Mesodermal cell (in vitro differentiated cells): ENCODE measurements at regions not wholly inside any gene's neighbourhood (a gene's known extent, or its start where the extent isn't known, plus 50 kb on each side); places are given as distances from the start of the nearest gene placed in this dataset.
A peak's percentile ranks its signal among the peaks of the same experiment; 100 is the strongest.

ENCODE experiments used
- H3K27ac ChIP-seq: 2 replicates; pipeline ENCODE4 v1.7.0; 2013; ENCODE audit warnings: mild to moderate bottlenecking, low read depth, low read length, moderate library complexity; ENCODE audit not compliant: severe bottlenecking
- H3K36me3 ChIP-seq: 2 replicates; pipeline ENCODE4 v1.7.1; 2013; ENCODE audit warnings: mild to moderate bottlenecking, low read length, moderate library complexity; ENCODE audit not compliant: control insufficient read depth, insufficient read depth
- H3K4me1 ChIP-seq: one replicate; pipeline ENCODE4 v1.7.1; 2013; ENCODE audit warnings: mild to moderate bottlenecking, low read length; ENCODE audit not compliant: insufficient read depth, control insufficient read depth, poor library complexity, severe bottlenecking
- H3K4me3 ChIP-seq: 2 replicates; pipeline ENCODE4 v1.7.0; 2013; ENCODE audit warnings: low read length, control low read depth, mild to moderate bottlenecking; ENCODE audit not compliant: insufficient read depth, poor library complexity, severe bottlenecking; ENCODE audit errors: extremely low read depth
- H3K9me3 ChIP-seq: 2 replicates; pipeline ENCODE4 v1.7.1; 2013; ENCODE audit warnings: mild to moderate bottlenecking, low read length, moderate library complexity; ENCODE audit not compliant: control insufficient read depth
- WGBS, 2 experiments: methylation state at CpG; one replicate each; pipeline ENCODE4 v1.1.5; 2013; ENCODE audit warnings: missing lambda C conversion rate in 2 of 2; ENCODE audit not compliant: insufficient coverage in 2 of 2; 5-methylcytosine and 5-hydroxymethylcytosine counted together

DNA sequence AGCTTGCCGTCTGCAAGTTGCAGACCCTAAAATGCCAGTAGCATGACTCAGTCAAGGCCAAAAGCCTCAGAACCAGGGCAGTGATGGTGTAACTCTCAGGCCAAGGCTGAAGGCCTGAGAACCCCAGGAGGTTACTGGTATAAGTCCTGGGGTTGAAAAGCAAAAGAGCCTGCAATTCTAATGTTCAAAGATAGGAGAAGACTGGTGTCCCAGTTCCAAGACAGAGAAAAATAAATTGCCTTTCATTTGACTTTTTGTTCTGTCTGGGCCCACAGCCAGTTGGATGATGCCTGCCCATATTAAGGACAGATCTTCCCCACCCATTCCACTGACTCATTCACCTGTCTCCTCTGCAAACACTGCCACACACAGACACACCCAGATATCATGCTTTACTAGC, 673.2 kb downstream of the CDH18 start:
- Histone ChIP-seq H3K4me1 (peaks cover 6% of the 10 kb centered on the region), H3K9me3 (no peaks in the 10 kb centered on the region), H3K27ac (peak overlapping the region; percentile 41), H3K4me3 (no peak overlapping the region), H3K36me3 (no peaks in the 10 kb centered on the region)
- 60 to 63% methylated on average over 1 of the region's 1 CpG for WGBS, 2 experiments

DNA sequence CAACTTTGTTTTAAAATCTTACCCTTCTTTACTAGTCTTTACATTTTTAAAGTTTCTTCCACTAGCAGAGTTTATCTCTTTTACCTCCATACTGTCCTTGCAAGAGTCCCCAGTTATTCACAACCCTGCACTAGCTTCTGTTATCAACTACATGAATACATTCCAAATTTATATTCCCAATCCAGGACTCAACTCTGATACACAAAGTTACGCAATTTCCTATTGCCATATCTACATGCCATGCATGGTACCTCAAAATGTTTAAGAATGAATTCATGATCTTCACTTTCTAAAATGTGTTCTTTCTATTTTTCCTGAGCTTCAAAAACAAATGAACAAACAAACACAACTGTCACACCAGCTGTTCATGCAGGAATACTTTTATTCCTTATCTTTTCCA, 668.7 kb downstream of the CDH18 start:
- Histone ChIP-seq H3K9me3 (no peaks in the 10 kb centered on the region), H3K36me3 (no peaks in the 10 kb centered on the region), H3K4me1 (peaks cover 12% of the 10 kb centered on the region), H3K27ac (no peak overlapping the region), H3K4me3 (no peak overlapping the region)
- WGBS, 2 experiments, result 100% methylated on average over 1 of the region's 1 CpG; no CpG with 5 or more reads in 1 of the 2 experiments

DNA sequence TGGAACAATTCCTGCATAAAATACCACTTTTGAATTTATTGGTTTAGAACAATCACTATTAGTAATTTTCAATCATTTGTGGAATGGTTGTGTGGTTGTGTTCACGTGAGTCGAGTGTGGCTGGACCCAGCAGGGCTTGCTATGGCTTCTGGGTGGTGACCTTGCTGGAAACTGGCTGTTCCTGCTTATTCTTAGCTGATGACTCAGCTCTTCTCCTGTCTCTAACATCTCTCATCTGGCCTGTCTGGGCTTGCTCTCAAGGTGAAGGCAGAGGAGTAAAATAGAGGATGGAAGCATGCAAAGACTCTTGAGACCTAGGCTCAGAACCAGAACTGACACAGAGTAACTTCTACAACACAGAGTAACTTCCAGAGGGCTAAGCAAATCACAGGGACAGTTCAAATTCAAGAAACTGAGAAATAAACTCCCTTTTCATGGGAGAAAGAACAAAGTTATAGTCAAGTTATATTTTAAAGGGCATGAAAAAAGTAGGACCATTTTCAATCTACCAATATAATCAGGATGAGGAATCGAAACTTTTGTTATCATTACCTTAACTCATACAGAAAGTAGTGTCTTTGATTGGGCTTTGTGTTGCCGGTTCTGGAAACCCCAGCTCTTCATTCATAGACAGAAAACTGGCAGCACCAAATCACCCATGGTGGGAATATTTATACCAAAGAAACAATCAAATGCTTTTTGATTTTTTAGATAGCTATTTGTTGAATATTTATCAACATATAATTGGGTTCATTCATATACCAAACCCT, 665.1 kb downstream of the CDH18 start:
- H3K9me3 ChIP-seq, result no peaks in the 10 kb centered on the region
- no peaks in the 10 kb centered on the region for H3K36me3 ChIP-seq
- H3K27ac ChIP-seq, result no peak overlapping the region
- WGBS, 2 experiments, result 40% methylated on average over 1 of the region's 4 CpGs; no CpG with 5 or more reads in 1 of the 2 experiments
- peaks cover 7% of the 10 kb centered on the region for H3K4me1 ChIP-seq
- no peak overlapping the region for H3K4me3 ChIP-seq

DNA sequence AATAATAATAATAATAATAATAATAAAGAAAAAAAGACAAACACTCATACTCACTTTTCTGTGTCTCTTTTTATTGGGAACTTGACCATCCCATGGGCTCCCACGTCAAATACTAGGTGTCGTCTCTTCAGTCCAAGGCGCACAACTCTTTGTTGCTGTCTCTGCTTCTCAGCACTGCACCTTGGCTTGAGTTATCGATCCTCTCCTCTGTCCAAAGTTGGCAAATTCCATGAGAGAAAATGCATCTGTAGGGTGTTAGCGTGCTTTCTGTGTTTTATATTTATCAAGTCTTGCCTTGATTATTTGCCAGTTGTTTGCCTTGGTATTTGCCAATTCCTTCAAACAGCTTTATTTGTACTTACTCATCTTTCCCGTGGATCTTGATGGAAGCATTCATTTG, 653.7 kb downstream of the CDH18 start:
- Histone ChIP-seq H3K36me3 (no peaks in the 10 kb centered on the region), H3K4me3 (no peak overlapping the region), H3K4me1 (no peaks in the 10 kb centered on the region), H3K27ac (no peak overlapping the region), H3K9me3 (peaks cover 6% of the 10 kb centered on the region)
- WGBS, 2 experiments, result 65 to 75% methylated on average over 4 of the region's 6 CpGs

DNA sequence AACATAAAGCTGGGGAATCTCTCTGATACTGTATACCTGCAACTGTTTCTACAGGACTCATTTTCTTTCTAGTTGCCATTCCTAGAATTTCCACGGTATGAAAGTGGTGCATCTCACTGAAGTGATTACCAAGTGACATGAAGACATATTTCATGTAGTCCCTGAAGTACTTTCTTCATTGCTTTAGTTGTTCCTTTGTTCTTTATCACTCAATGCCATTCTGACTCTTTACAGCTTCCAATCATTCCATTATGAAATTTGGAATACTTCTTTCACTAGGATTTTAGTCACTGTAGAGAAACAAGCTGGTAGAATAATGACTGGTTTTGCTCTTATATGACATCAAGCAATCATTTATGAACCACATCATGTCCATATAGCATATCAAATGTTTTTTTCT, 645.1 kb downstream of the CDH18 start:
- H3K4me1 ChIP-seq, result no peaks in the 10 kb centered on the region
- H3K27ac ChIP-seq, result no peak overlapping the region
- H3K9me3 ChIP-seq, result peaks cover 6% of the 10 kb centered on the region
- no peaks in the 10 kb centered on the region for H3K36me3 ChIP-seq
- H3K4me3 ChIP-seq, result no peak overlapping the region
- WGBS, 2 experiments, result 86% methylated on average over 1 of the region's 1 CpG; no CpG with 5 or more reads in 1 of the 2 experiments

DNA sequence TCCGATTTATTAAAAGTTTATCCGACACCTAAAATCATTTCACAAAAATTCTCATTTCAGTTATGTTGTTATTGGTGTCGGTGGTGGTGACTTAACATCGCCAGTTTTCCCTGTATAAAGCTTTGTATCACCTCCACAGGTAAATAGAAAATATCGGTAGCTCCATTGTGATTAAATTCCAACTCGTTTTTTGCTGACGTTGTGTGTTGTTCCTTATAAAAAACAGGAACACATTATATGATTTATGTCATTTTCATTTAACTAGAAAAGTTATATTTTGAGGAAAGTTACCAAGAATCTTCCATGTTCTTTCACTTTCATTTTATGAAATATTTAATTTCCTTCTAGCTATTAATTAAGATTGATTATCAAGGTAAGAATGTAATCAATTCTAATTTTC, 635.9 kb downstream of the CDH18 start:
- no peaks in the 10 kb centered on the region for H3K36me3 ChIP-seq
- WGBS, 2 experiments, result no CpG with 5 or more reads among the region's 7 CpGs
- H3K4me3 ChIP-seq, result no peak overlapping the region
- H3K27ac ChIP-seq, result no peak overlapping the region
- no peaks in the 10 kb centered on the region for H3K4me1 ChIP-seq
- no peaks in the 10 kb centered on the region for H3K9me3 ChIP-seq

DNA sequence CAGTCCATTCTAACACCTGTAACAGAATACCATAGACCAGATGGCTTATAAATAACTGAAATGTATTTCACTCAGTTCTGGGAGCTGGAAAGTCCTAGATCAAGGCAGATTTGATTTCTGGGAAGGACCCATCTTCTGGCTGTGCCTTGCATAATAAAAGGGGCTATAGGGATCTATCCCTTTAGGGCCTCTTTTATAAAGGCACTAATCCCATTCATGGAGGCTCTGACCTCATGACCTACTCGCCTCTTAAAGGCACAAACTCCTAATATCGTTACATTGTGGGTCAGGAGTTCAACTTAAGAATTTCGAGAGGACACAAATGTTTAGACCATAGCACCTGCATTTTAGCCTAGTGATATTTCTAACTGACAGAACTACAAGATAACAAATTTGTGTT, 619.0 kb downstream of the CDH18 start:
- 90 to 100% methylated on average over 2 of the region's 3 CpGs for WGBS, 2 experiments
- Histone ChIP-seq H3K27ac (no peak overlapping the region), H3K4me3 (no peak overlapping the region), H3K36me3 (no peaks in the 10 kb centered on the region), H3K4me1 (no peaks in the 10 kb centered on the region), H3K9me3 (no peaks in the 10 kb centered on the region)

DNA sequence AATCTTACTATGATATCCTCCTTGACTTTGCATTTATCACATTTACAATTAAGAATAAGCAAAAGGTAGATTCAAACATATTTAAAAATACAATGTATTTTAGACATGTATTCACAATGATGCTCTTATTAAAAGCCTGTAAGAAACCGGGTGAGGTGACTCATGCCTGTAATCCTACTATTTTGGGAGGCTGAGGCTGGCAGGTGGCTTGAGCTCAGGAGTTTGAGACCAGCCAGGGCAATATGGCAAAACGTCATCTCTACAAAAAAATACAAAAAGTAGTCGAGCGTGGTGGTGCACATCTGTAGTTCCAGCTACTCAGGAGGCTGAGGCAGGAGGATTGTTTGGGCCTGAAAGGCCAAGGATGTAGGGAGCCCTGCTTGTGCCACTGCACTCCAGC, 618.4 kb downstream of the CDH18 start:
- H3K27ac ChIP-seq, result no peak overlapping the region

DNA sequence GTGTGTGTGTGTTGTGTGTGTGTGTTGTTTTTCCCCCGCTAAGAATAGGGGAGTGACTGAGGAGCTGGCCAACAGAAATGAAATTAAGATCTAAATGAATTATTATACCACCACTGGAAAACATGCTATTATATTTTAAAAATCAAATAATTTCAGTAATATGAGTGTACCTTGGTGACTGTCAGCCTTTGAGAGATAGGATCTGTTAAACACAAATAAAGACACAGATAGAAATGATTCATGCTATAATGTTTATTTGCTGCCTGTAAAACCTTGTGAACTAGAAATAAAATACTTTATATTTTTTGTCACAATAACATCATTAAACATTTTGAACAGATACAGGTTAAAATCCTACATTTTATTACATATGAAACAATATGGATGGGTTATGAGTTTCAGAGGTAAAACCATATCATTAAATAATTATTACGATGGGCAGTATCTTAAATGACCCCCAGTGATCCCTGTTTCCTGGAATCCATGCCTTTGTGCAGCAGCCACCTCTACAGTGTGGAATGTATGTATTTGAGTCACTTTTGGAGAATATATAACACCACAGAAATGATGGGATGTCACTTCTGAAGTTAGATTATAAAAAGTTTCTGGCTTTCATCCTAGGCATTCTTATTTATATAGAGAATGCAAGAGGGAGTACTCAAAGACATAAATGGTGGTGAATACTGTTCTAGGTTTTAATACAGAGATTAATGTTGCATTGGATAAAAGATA, 617.2 kb downstream of the CDH18 start:
- no peak overlapping the region for H3K27ac ChIP-seq
- H3K4me1 ChIP-seq, result no peaks in the 10 kb centered on the region
- H3K36me3 ChIP-seq, result no peaks in the 10 kb centered on the region
- no CpG with 5 or more reads among the region's 2 CpGs for WGBS, 2 experiments
- H3K4me3 ChIP-seq, result no peak overlapping the region
- no peaks in the 10 kb centered on the region for H3K9me3 ChIP-seq

More for the DNA sequence above, 618.4 kb downstream of the CDH18 start:
- no peaks in the 10 kb centered on the region for H3K9me3 ChIP-seq
- H3K36me3 ChIP-seq, result no peaks in the 10 kb centered on the region
- WGBS, 2 experiments, result 93% methylated on average over 3 of the region's 4 CpGs; no CpG with 5 or more reads in 1 of the 2 experiments
- no peak overlapping the region for H3K4me3 ChIP-seq
- H3K4me1 ChIP-seq, result no peaks in the 10 kb centered on the region

DNA sequence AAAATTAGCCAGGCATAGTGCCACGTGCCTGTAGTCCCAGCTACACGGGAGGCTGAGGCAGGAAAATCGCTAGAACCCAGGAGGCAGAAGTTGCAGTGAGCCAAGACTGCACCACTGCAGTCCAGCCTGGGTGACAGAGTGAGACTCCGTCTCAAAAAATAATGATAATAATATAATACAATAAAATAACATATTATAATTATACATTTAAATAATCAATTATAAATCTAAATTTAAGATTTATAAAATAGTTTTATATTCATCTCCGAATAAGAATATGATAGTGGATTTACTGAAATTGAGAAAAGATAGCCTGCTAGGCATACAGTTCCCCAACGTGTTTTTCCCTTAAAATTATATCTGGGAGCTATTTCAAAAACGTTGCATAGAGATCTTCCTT, 599.6 kb downstream of the CDH18 start:
- WGBS, 2 experiments, result 94 to 100% methylated on average over 1 to 2 of the region's 7 CpGs
- Histone ChIP-seq H3K4me1 (no peaks in the 10 kb centered on the region), H3K9me3 (no peaks in the 10 kb centered on the region)

DNA sequence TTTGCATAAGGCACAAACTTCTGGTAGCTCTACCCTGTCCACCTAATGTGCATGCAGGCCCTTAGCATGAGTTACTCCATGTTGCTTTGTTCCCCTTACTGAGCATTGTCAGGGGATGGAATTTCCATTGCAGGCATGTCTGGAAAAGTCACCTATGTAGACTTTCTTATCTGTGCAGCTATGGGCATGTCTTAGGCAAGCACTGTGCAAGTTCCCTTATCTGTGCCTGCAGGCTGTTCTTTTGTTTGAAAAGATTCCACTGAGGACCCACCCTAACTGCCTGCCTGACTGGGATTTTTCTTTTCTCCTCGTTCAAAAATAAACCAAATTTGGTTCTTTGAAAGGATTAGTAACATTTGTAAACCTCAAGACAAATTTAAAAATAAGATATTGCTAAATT, 587.0 kb downstream of the CDH18 start:
- H3K4me3 ChIP-seq, result no peak overlapping the region
- no peaks in the 10 kb centered on the region for H3K36me3 ChIP-seq
- no peaks in the 10 kb centered on the region for H3K4me1 ChIP-seq
- no CpG with 5 or more reads among the region's 1 CpG for WGBS, 2 experiments
- H3K9me3 ChIP-seq, result peaks cover 3% of the 10 kb centered on the region
- H3K27ac ChIP-seq, result no peak overlapping the region

More for the DNA sequence above, 599.6 kb downstream of the CDH18 start:
- H3K4me3 ChIP-seq, result no peak overlapping the region
- no peaks in the 10 kb centered on the region for H3K36me3 ChIP-seq
- no peak overlapping the region for H3K27ac ChIP-seq
